ENCODE measurements at regions not wholly inside any gene's neighbourhood (a gene's known extent, or its start where the extent isn't known, plus 50 kb on each side); places are given as distances from the start of the nearest gene placed in this dataset.

DNA sequence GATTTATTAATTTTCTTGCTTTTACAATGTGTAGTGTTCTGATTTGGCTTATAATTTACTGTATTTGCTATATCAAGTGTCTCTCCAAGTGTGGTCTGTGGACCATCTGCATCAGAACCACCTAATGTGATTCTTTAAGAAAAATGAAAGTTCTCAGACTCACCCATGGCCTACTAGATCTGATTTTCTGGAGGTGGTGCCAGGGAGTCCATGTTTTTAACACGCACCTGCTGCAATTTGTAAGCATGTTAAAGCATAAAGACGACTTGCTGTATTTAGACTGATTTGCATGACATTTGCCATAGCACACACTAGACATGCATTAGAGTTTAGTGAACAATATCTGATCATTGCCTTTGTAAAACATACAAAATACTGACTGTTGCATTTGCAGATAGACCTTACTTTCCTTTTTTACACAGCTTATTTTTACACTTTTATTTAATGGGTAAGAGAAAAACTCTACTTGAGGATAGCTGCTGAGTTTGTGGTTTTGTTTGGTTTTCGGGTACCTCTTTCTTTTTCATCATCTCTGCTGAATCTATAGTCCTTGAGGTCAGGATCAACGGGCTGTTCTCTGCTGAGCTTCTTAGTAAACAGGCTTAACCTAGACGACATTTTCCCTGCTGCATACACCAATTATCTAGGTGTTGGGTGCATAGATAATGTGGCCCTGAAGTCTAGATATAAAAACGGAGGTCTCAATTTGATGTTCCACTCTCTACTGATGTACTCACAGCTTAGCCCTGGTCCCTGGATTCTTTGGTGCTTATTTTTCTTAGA is 138.0 kb upstream of the ZNF366 start:
- TF ChIP-seq, protein P1, sequence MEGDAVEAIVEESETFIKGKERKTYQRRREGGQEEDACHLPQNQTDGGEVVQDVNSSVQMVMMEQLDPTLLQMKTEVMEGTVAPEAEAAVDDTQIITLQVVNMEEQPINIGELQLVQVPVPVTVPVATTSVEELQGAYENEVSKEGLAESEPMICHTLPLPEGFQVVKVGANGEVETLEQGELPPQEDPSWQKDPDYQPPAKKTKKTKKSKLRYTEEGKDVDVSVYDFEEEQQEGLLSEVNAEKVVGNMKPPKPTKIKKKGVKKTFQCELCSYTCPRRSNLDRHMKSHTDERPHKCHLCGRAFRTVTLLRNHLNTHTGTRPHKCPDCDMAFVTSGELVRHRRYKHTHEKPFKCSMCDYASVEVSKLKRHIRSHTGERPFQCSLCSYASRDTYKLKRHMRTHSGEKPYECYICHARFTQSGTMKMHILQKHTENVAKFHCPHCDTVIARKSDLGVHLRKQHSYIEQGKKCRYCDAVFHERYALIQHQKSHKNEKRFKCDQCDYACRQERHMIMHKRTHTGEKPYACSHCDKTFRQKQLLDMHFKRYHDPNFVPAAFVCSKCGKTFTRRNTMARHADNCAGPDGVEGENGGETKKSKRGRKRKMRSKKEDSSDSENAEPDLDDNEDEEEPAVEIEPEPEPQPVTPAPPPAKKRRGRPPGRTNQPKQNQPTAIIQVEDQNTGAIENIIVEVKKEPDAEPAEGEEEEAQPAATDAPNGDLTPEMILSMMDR (IDR thresholded peaks at IDR 0.05; ENCODE audit: low read depth, low read length, poor library complexity, severe bottlenecking): no peak
- TF ChIP-seq EZH2phosphoT487 (IDR thresholded peaks at IDR 0.05; ENCODE audit: borderline replicate concordance, low read length): no peak
